HG03060 (cell line): ENCODE measurements at regions not wholly inside any gene's neighbourhood (a gene's known extent, or its start where the extent isn't known, plus 50 kb on each side); places are given as distances from the start of the nearest gene placed in this dataset.

ENCODE experiments used
- ATAC-seq: cut with Tn5 transposase; IDR thresholded peaks from one replicate; pipeline ENCODE4 v1.9.1; 2021; ENCODE audit warnings: low read depth, moderate number of reproducible peaks; ENCODE audit not compliant: unreplicated experiment

DNA sequence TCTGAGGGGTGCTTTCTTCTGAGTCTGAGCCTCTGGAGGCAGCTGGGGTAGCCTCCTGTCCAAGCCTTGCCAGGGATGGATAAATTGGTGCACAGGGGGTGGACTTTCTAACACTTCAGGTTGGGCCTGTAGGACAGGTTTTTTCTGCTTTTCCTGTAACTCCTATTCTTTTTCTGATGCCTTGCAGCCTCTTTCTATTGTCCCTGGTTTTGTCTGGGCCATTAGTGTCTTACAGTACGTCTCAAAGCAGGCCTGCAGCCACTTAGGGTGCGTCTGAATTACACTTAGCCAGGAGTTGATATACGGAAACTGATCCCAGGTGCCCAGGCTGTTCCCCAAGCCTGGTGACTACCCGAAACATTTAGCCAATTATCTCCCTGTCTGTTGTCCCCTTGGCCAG, 213.3 kb upstream of the HTR2A start:
- no peak for ATAC-seq

- no peak for ATAC-seq
These were observed 212.2 kb upstream of the HTR2A start for GRCh38 chr13:47109028-47109427.

DNA sequence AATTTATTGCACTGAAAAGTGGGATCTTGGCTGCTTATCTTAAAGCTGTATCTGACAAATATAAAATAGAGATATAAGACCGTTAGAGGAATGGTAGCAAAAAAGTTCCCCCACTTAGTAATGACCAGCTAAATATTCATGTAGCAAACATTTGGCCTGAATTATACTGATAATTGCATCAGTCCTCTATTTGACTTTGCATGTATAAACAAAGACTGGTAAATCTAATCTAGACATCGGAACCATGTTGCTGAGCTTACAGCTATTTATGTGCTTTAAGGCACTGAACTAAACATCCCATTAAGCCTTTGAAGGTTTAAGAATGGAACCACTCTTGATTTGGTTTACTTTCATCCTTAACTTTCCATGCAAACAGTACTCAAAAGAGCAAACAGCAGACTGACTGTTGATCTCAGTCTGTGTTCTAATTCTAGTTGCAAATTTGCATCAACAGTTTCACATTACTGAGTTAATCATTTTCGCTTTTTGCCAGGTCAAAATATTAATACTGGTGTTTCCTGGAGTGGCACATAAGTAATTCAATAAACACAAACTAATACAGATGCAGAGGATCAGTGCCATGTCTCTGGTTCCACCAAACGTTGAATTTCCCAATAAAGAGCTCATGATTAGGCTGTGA, 203.5 kb upstream of the HTR2A start:
- ATAC-seq = peak; percentile 84

DNA sequence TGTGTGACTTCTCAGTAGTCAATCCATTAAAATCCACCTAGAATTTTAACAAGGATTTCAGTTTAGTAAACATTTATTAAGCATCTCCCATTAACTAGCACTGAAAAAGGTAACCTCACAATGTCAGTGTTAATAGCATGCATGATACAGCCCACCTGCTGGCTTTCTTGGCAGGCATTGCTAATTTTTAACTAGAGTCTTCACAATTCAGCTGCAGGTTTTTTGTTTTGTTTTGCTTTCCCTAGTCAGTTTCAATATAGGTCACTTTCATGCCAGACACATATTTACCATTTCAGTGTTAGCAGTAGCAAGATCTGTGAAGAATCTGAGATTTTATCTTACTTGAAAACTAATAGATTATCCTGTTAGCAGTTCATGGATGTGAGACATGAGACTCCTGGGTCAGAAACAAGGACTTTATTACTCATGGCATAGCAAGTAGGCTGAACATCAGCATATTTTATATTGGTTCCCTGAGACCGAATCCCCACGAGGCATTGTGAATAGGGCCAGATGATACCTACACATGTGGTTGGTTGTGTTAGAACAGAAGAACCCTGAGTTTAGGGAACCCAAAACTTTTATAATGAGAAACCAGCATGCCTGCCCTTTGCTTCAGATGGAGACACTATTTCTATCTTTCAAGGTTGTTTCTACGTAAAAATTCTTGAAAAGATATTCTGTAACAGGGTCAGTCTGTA, 198.0 kb upstream of the HTR2A start:
- peak; percentile 85 for ATAC-seq

GRCh38 chr13:47092202-47092601, 195.3 kb upstream of the HTR2A start:
- ATAC-seq = no peak

DNA sequence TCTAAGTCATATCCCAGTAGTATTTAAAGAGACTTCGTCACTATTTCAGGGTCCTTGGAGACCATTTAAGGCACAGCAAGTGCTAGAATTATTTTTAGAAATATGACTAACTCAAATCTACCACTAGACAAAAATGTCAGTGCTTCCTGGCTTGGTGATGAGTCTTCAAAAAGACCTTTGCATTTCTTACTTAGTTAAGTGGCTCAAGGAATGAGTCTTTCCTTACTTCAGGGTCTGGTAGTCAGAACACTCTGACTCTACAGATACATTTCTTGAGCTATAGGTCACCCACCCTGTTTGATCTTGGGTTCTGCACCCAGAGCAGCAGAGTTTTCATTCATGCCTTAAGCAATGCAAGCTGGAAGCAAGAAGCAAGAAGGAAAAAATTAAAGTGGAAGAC, 191.0 kb upstream of the HTR2A start:
- ATAC-seq = no peak

GRCh38 chr13:47087241-47087640, 190.4 kb upstream of the HTR2A start:
- ATAC-seq = no peak

GRCh38 chr13:47085346-47085745, 188.5 kb upstream of the HTR2A start:
- no peak for ATAC-seq

DNA sequence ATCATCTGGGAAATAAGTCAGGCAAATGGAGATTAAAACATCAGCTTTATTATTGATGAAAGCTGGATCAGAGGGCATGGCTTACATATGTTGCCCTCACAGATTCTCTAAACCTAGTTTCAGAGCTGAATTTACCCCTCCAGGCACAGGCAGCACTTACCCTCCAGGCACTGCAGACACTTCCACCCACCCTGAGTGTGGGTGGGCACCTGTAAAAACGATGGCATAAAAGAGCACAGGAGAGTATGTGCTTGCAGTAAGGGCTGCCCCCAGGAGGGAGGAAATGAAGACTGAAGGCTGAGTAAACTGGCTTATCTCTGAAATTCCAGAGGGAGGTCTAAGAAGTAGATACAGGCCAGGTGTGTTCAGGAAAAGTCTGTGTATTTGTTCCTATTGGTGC, 185.0 kb upstream of the HTR2A start:
- ATAC-seq = no peak

- no peak for ATAC-seq
These were observed 184.4 kb upstream of the HTR2A start for GRCh38 chr13:47081246-47081645.

DNA sequence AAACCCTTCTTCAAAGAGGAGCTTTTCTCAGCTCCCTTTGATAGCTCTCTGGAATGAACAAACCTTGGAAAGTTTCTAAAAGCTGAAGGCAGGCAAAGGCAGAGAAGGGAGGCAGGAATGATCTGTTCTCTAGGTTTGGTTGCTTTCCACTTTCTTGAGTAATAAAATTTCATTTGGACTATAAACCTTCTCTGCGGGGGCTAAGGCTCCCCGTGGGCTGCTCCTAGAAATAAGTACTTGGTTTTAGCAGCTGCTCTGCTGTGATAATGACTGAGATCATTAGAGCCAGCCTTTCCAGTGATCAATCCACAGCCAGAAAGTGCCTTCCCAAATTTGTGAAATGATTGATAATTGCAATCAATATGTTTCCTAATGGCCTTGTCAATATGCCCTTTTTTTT, 183.8 kb upstream of the HTR2A start:
- ATAC-seq = no peak

- ATAC-seq = no peak
These were observed 179.6 kb upstream of the HTR2A start for GRCh38 chr13:47076500-47076899.

DNA sequence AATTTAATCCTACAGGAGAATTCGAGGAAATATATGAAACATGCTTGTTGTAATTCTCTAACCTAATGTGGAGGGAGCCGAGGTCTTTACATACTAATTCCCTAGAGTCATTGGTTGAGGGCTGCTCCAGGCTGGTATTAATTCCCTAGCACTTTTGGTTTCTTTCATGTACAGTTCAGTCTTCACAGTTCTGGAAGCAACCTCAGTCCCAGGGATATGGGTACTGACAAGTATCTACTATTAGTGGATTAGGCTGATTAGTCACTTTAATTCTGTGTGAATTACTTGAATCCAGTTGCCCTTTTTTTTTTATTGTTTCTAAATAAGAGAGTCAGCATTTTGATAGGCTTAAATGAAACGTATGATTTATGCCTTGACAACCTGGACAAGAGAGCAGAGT, 172.3 kb upstream of the HTR2A start:
- ATAC-seq = no peak

DNA sequence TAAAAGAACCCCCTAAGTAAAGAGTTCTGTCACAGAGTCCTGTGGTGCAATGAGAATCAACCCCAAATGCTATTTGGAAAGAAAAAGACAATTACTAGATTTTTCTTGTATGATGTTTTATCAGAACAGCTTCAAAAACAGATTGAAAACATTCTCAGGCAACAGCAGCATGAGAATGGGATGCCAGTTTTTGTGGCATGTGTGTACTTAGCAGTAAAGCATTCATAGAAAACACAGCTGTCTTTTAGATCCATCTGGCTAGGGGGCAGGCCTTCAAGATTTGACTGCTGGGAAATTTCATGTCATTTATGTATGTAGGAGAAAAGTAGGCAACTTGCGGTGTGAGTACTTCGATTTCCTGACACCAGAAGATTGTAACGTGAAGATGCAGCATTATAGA, 170.5 kb upstream of the HTR2A start:
- ATAC-seq = no peak

DNA sequence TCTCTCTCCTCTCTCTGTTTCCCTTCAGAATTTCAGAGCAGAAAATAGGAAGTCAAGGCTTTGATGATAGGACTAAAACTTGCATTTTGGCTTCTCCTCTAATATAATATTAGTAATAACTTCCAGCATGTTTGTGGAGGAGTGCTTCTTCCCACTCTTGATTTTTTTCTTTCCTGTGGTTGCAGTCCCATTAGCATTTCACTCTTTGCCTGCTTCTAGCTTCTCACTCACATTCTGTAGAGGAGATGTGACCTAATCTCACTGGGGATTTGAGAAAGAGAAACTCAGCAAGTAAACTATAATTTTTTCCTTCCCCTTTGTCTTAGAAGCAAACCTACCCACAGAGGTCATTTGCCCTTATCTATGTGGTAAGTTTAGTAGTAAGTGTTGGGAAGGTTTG, 169.4 kb upstream of the HTR2A start:
- no peak for ATAC-seq

- no peak for ATAC-seq
These were observed 167.5 kb upstream of the HTR2A start for GRCh38 chr13:47064381-47064780.

GRCh38 chr13:47049276-47049989, 152.6 kb upstream of the HTR2A start:
- no peak for ATAC-seq

GRCh38 chr13:47046706-47047105, 149.9 kb upstream of the HTR2A start:
- no peak for ATAC-seq

DNA sequence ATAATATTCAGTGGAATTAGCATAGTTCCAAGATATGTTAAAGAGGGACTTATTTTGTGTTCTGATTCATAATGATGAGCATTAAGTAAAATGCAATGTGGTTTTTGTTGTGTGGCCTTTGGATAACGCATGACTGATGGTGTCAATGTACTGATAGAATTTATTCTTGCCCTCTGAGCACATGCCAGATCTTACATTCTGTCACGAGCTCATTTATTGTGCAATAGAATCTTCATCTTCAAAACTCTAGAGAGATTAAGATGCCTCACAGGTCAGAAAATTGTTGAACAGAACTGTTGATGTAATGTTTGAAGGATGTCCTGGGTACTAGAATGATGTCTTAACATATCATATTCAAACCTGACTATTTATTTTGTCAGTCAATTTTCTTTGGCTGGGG, 148.0 kb upstream of the HTR2A start:
- ATAC-seq = no peak

- no peak for ATAC-seq
These were observed 142.3 kb upstream of the HTR2A start for GRCh38 chr13:47039106-47039505.

DNA sequence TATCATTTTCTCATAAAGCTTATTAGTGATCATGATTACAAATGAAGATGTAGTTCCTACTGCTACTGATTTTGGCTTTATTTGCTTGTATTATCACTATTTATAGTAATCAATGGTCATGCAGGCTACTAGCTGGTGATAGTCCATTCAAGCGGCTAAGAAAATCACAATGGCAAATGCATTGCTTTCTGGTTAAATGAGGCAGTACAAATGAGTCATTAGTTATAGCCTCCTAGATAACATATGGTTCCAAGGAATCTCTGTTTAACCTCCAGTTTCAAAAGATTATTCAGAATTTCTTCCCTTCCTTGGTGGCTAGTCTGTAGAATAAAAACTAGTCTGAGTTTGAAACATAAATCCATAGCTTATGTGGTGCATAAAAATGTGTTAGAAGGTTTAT, 141.3 kb upstream of the HTR2A start:
- ATAC-seq = no peak
